HepG2 (cell line): ENCODE measurements at regions not wholly inside any gene's neighbourhood (a gene's known extent, or its start where the extent isn't known, plus 50 kb on each side); places are given as distances from the start of the nearest gene placed in this dataset.

ENCODE experiments used
- AKAP8 ChIP-seq: sonication (generic); formaldehyde crosslinking; IDR thresholded peaks from 2 replicates; pipeline ENCODE4 v1.5.1; 2020; ENCODE audit warnings: mild to moderate bottlenecking, missing genetic modification reagents
- ARNT ChIP-seq: fragments of 450-650 bp; IDR thresholded peaks from 2 replicates; pipeline ENCODE4 v1.6.1; 2017
- ATM ChIP-seq: fragments of 450-650 bp; IDR thresholded peaks from 2 replicates; pipeline ENCODE4 v1.7.1; 2017; ENCODE audit warnings: mild to moderate bottlenecking, borderline replicate concordance
- BRD4 ChIP-seq: sonication (generic); formaldehyde crosslinking; IDR thresholded peaks from 2 replicates; pipeline ENCODE4 v1.4.0; 2020; ENCODE audit warnings: missing genetic modification reagents
- IKZF1 ChIP-seq: fragments of 450-650 bp; IDR thresholded peaks from 2 replicates; pipeline ENCODE4 v1.7.1; 2016
- LCORL ChIP-seq, 2 experiments: fragments of 450-650 bp in 1 of 2; sonication (generic) in 1 of 2; formaldehyde crosslinking in 1 of 2; IDR thresholded peaks; 2 replicates each; pipeline versions ENCODE4 v1.5.0 to v1.6.1; 2017 to 2020; ENCODE audit warnings: antibody characterized with exemption in 1 of 2, missing genetic modification reagents in 1 of 2
- MAZ ChIP-seq, 2 experiments: sonication (generic) in 1 of 2; formaldehyde crosslinking in 1 of 2; IDR thresholded peaks; 2 replicates each; pipeline versions ENCODE4 v1.5.0 to v1.6.1; 2012 to 2020; ENCODE audit warnings: low read depth in 2 of 2, mild to moderate bottlenecking in 2 of 2, borderline replicate concordance in 1 of 2, improper control_type of control experiment in 1 of 2, low read length in 1 of 2, missing genetic modification reagents in 1 of 2, moderate library complexity in 1 of 2
- NFE2 ChIP-seq: sonication (generic); formaldehyde crosslinking; IDR thresholded peaks from 2 replicates; pipeline ENCODE4 v1.4.0; 2020; ENCODE audit warnings: missing genetic modification reagents
- NFKBIZ ChIP-seq: IDR thresholded peaks from 2 replicates; pipeline ENCODE4 v1.6.1; 2018; ENCODE audit warnings: missing genetic modification reagents, missing compliant biosample characterization
- NR2F1 ChIP-seq, 2 experiments: fragments of 450-650 bp in 1 of 2; formaldehyde crosslinking in 1 of 2; IDR thresholded peaks; 2 replicates each; pipeline versions ENCODE4 v1.5.0 to v1.6.1; 2016 to 2020; ENCODE audit warnings: mild to moderate bottlenecking in 1 of 2, missing compliant biosample characterization in 1 of 2, missing genetic modification reagents in 1 of 2, moderate library complexity in 1 of 2
- SATB2 ChIP-seq: sonication (generic); formaldehyde crosslinking; IDR thresholded peaks from 2 replicates; pipeline ENCODE4 v1.5.0; 2020; ENCODE audit warnings: missing genetic modification reagents
- SIX1 ChIP-seq: sonication (generic); formaldehyde crosslinking; IDR thresholded peaks from 2 replicates; pipeline ENCODE4 v1.4.0; 2020; ENCODE audit warnings: missing genetic modification reagents, borderline replicate concordance
- SKI ChIP-seq: fragments of 450-650 bp; IDR thresholded peaks from one replicate; pipeline ENCODE4 v1.6.1; 2018; ENCODE audit warnings: mild to moderate bottlenecking; ENCODE audit not compliant: partially characterized antibody
- SMARCE1 ChIP-seq: fragments of 450-650 bp; IDR thresholded peaks from 2 replicates; pipeline ENCODE4 v1.6.1; 2017; ENCODE audit warnings: borderline replicate concordance
- TFDP1 ChIP-seq: IDR thresholded peaks from 2 replicates; pipeline ENCODE4 v1.6.1; 2016; ENCODE audit warnings: missing compliant biosample characterization, missing genetic modification reagents, borderline replicate concordance
- TFE3 ChIP-seq: IDR thresholded peaks from 2 replicates; pipeline ENCODE4 v1.6.1; 2016
- TSC22D2 ChIP-seq: sonication (generic); formaldehyde crosslinking; IDR thresholded peaks from 2 replicates; pipeline ENCODE4 v1.5.1; 2020; ENCODE audit warnings: missing genetic modification reagents, mild to moderate bottlenecking, borderline replicate concordance
- XBP1 ChIP-seq: sonication (generic); formaldehyde crosslinking; IDR thresholded peaks from 2 replicates; pipeline ENCODE4 v1.5.0; 2020; ENCODE audit warnings: missing genetic modification reagents
- ZFP1 ChIP-seq: IDR thresholded peaks from 2 replicates; pipeline ENCODE4 v1.6.1; 2016
- ZMYM3 ChIP-seq: sonication (generic); formaldehyde crosslinking; IDR thresholded peaks from 2 replicates; pipeline ENCODE4 v1.5.1; 2020; ENCODE audit warnings: mild to moderate bottlenecking, missing genetic modification reagents
- ZNF121 ChIP-seq: sonication (generic); formaldehyde crosslinking; IDR thresholded peaks from 2 replicates; pipeline ENCODE4 v1.5.0; 2020; ENCODE audit warnings: mild to moderate bottlenecking, missing genetic modification reagents
- ZNF543 ChIP-seq: sonication (generic); formaldehyde crosslinking; IDR thresholded peaks from 2 replicates; pipeline ENCODE4 v1.4.0; 2020; ENCODE audit warnings: mild to moderate bottlenecking, missing genetic modification reagents
- ZNF552 ChIP-seq: sonication (generic); formaldehyde crosslinking; IDR thresholded peaks from 2 replicates; pipeline ENCODE4 v1.9.0; 2022; ENCODE audit warnings: missing genetic modification reagents, mild to moderate bottlenecking, borderline replicate concordance
- TF ChIP-seq, protein P1 (sequence below): sonication (generic); formaldehyde crosslinking; IDR thresholded peaks from 2 replicates; pipeline ENCODE4 v1.4.0; 2020; ENCODE audit warnings: missing genetic modification reagents
- TF ChIP-seq, protein P2 (sequence below): sonication (generic); formaldehyde crosslinking; IDR thresholded peaks from 2 replicates; pipeline ENCODE4 v1.8.0; 2022; ENCODE audit warnings: mild to moderate bottlenecking, missing genetic modification reagents, moderate library complexity

DNA sequence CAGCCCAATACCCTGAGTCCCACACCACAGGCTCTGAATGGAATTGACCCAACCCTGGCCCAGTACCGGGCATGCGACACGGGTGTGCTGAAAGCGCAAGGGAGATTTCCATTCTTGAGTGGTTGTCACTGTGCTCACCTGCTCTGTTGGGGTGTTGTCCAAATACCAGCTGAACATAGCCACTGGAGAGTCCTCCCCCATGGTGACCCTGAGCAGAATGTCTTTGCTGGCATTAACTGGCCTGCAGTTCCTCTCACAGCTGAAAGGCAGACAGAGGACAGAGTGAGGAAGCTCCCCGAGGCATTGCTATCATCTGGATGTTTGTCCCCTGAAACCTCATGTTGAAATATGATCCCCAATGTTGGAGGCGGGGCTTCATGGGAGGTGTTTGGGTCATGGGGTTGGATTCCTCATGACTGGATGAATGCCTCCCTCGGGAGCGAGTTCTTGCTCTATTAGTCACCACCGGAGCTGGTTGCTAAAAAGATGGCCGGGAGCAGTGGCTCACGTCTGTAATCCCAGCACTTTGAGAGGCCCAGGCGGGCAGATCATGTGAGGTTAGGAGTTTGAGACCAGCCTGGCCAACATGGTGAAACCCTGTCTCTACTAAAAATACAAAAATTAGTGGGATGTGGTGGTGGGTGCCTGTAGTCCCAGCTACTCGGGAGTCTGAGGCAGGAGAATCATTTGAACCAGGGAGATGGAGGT lies 57.3 kb upstream of the BCO1 start (continued):
- TF ChIP-seq, protein P1, sequence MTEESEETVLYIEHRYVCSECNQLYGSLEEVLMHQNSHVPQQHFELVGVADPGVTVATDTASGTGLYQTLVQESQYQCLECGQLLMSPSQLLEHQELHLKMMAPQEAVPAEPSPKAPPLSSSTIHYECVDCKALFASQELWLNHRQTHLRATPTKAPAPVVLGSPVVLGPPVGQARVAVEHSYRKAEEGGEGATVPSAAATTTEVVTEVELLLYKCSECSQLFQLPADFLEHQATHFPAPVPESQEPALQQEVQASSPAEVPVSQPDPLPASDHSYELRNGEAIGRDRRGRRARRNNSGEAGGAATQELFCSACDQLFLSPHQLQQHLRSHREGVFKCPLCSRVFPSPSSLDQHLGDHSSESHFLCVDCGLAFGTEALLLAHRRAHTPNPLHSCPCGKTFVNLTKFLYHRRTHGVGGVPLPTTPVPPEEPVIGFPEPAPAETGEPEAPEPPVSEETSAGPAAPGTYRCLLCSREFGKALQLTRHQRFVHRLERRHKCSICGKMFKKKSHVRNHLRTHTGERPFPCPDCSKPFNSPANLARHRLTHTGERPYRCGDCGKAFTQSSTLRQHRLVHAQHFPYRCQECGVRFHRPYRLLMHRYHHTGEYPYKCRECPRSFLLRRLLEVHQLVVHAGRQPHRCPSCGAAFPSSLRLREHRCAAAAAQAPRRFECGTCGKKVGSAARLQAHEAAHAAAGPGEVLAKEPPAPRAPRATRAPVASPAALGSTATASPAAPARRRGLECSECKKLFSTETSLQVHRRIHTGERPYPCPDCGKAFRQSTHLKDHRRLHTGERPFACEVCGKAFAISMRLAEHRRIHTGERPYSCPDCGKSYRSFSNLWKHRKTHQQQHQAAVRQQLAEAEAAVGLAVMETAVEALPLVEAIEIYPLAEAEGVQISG = peak; percentile 39; the same call in 1 of the 2 replicates
- TF ChIP-seq ZNF543 (CRISPR knock-in tag) (no peak), ATM (no peak), XBP1 (CRISPR knock-in tag) (no peak), NFKBIZ (CRISPR knock-in tag) (0 out of 2 replicates have a peak, but pooled peaks have one; percentile 31), SIX1 (peak; percentile 97), IKZF1 (no peak), ZNF121 (CRISPR knock-in tag) (no peak), ZMYM3 (CRISPR knock-in tag) (no peak), SATB2 (CRISPR knock-in tag) (no peak), ZFP1 (0 out of 2 replicates have a peak, but pooled peaks have one; percentile 38), MAZ (IDR thresholded peaks at IDR 0.05; ENCODE audit: borderline replicate concordance, low read depth, low read length) (peak; percentile 71; the same call in 1 of the 2 replicates), MAZ (CRISPR knock-in tag; IDR thresholded peaks at IDR 0.05; ENCODE audit: low read depth) (no peak), TFE3 (peak; percentile 98), SKI (no peak), TFDP1 (CRISPR knock-in tag) (no peak), AKAP8 (CRISPR knock-in tag) (no peak), LCORL (IDR thresholded peaks at IDR 0.05) (no peak), LCORL (CRISPR knock-in tag; IDR thresholded peaks at IDR 0.05) (peak; percentile 84; the same call in 1 of the 2 replicates), ARNT (no peak), NFE2 (CRISPR knock-in tag) (no peak), BRD4 (CRISPR knock-in tag) (no peak), NR2F1 (CRISPR knock-in tag; IDR thresholded peaks at IDR 0.05) (peak in 1 of 2 experiments; percentile 51; a peak in 1 of 4 replicates), TSC22D2 (CRISPR knock-in tag) (no peak; the same call in 1 of the 2 replicates), SMARCE1 (no peak), ZNF552 (CRISPR knock-in tag) (no peak)
- TF ChIP-seq, protein P2, sequence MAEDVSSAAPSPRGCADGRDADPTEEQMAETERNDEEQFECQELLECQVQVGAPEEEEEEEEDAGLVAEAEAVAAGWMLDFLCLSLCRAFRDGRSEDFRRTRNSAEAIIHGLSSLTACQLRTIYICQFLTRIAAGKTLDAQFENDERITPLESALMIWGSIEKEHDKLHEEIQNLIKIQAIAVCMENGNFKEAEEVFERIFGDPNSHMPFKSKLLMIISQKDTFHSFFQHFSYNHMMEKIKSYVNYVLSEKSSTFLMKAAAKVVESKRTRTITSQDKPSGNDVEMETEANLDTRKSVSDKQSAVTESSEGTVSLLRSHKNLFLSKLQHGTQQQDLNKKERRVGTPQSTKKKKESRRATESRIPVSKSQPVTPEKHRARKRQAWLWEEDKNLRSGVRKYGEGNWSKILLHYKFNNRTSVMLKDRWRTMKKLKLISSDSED (CRISPR knock-in tag) = no peak
